RWPE2 (cell line): ENCODE measurements at regions not wholly inside any gene's neighbourhood (a gene's known extent, or its start where the extent isn't known, plus 50 kb on each side); places are given as distances from the start of the nearest gene placed in this dataset.

Experiments
- ATAC-seq: fragments of 200-7000 bp; cut with Tn5 transposase; 3 replicates; pipeline ENCODE4 v1.9.1; 2021; ENCODE audit warnings: low read depth
- DNase-seq: peaks from one replicate; pipeline ENCODE4 v3.0.0-alpha.2; 2020; ENCODE audit warnings: low spot score
- H3K27ac ChIP-seq: fragments of 450-650 bp; 2 replicates; pipeline ENCODE4 v1.5.1; 2017; ENCODE audit warnings: mild to moderate bottlenecking; ENCODE audit not compliant: poor library complexity, severe bottlenecking
- H3K27me3 ChIP-seq: fragments of 250-450 bp; sonication (Bioruptor Pico); 2 replicates; pipeline ENCODE4 v1.5.1; 2021; ENCODE audit warnings: mild to moderate bottlenecking, moderate library complexity; ENCODE audit not compliant: insufficient read depth, poor library complexity, severe bottlenecking
- H3K36me3 ChIP-seq: fragments of 250-450 bp; sonication (Bioruptor Pico); 2 replicates; pipeline ENCODE4 v1.5.1; 2020; ENCODE audit warnings: low read depth, mild to moderate bottlenecking, moderate library complexity
- H3K4me1 ChIP-seq: fragments of 250-450 bp; sonication (Bioruptor Pico); 2 replicates; pipeline ENCODE4 v1.5.1; 2021; ENCODE audit warnings: mild to moderate bottlenecking, moderate library complexity; ENCODE audit not compliant: insufficient read depth, poor library complexity, severe bottlenecking
- H3K4me3 ChIP-seq: fragments of 250-450 bp; sonication (Bioruptor Pico); 2 replicates; pipeline ENCODE4 v1.5.1; 2021; ENCODE audit warnings: mild to moderate bottlenecking, moderate library complexity; ENCODE audit not compliant: severe bottlenecking
- H3K9me3 ChIP-seq: fragments of 250-450 bp; sonication (Bioruptor Pico); 2 replicates; pipeline ENCODE4 v1.5.1; 2021; ENCODE audit warnings: mild to moderate bottlenecking, moderate library complexity; ENCODE audit not compliant: severe bottlenecking
- TF ChIP-seq, protein P1 (sequence below): fragments of 450-650 bp; IDR thresholded peaks from one replicate; pipeline ENCODE4 v1.5.1; 2017; ENCODE audit warnings: mild to moderate bottlenecking, moderate library complexity; ENCODE audit not compliant: poor library complexity, severe bottlenecking

DNA sequence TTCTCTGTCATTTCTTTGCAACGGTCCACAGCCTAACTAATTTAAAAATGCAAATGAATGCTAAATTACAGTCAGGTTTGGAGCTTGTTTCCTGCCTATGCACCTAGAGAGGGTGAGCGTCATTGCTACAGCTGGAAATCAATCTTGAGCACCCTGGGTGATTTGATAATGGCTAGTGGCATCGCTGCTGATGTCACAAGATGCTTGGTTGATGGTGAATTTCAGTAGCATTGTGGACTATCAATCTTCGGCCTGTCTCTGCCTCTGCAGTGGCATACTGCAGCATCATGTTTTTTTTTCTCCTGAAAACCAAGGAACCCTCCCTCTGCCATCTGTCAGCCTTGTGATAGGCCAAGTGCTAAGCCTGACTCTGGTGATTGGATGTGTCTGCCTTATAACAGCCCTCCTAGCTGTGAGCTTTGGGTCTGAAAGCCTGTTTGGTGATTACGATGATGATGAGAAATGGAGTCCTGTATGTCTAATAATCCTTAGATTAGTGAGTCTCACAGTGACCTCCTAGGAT, 75.3 kb downstream of the NMUR2 start:
- Histone ChIP-seq H3K27ac (no peak overlapping the region), H3K27me3 (peaks cover 7% of the 10 kb centered on the region), H3K9me3 (no peaks in the 10 kb centered on the region), H3K4me1 (no peaks in the 10 kb centered on the region), H3K36me3 (no peaks in the 10 kb centered on the region), H3K4me3 (no peak overlapping the region)
- DNase-seq (no peak), ATAC-seq (no peak)
- TF ChIP-seq, protein P1, sequence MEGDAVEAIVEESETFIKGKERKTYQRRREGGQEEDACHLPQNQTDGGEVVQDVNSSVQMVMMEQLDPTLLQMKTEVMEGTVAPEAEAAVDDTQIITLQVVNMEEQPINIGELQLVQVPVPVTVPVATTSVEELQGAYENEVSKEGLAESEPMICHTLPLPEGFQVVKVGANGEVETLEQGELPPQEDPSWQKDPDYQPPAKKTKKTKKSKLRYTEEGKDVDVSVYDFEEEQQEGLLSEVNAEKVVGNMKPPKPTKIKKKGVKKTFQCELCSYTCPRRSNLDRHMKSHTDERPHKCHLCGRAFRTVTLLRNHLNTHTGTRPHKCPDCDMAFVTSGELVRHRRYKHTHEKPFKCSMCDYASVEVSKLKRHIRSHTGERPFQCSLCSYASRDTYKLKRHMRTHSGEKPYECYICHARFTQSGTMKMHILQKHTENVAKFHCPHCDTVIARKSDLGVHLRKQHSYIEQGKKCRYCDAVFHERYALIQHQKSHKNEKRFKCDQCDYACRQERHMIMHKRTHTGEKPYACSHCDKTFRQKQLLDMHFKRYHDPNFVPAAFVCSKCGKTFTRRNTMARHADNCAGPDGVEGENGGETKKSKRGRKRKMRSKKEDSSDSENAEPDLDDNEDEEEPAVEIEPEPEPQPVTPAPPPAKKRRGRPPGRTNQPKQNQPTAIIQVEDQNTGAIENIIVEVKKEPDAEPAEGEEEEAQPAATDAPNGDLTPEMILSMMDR = no peak

DNA sequence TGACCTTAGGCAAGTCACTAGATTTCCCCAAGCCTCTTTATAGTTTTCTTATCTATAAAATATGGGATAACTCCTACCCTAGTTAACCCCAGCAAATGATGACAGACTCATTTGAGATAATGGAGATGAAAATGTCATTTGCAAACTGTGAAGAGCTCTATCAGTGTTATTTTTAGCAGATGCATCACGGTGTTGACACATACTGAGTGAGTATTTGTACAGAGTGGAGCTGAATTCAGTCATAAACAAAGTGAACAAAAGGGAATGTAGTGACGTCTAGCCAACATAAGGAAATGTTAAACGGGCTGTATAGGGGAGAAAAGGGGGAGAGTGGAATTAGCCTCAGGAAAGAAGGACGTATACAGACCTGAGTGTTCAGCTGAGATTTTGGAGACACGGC, 75.9 kb downstream of the NMUR2 start:
- H3K36me3 ChIP-seq = no peaks in the 10 kb centered on the region
- ATAC-seq (no peak), DNase-seq (no peak)
- no peaks in the 10 kb centered on the region for H3K4me1 ChIP-seq
- no peaks in the 10 kb centered on the region for H3K9me3 ChIP-seq
- H3K27me3 ChIP-seq = peaks cover 7% of the 10 kb centered on the region
- H3K27ac ChIP-seq = no peak overlapping the region
- no peak overlapping the region for H3K4me3 ChIP-seq
- TF ChIP-seq, protein P1 = no peak

DNA sequence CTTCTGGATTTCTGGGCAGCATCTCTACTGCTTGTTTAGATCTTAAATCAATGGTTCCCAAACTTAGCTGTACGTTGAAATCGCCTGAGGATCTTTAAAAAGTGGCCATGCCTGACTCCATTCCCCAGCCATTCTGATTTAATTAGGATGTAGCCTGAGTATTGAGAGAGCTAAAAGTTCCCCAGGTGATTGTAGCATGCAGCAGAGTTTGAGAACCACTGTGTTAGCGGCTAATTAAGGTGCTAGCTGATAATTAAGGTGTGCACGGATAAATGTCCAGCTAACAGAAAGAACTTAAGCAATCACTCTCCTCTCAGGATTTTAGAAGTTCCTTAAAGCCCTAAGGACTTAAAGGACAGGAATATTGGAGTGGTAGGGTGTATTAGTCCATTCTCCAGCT, 89.1 kb downstream of the NMUR2 start:
- ATAC-seq (no peak), DNase-seq (no peak)
- TF ChIP-seq, protein P1 = no peak
- no peaks in the 10 kb centered on the region for H3K9me3 ChIP-seq
- H3K4me3 ChIP-seq = no peak overlapping the region
- peaks cover 9% of the 10 kb centered on the region for H3K27me3 ChIP-seq
- no peaks in the 10 kb centered on the region for H3K36me3 ChIP-seq
- H3K4me1 ChIP-seq = no peaks in the 10 kb centered on the region
- no peak overlapping the region for H3K27ac ChIP-seq

- H3K27me3 ChIP-seq = peaks cover 9% of the 10 kb centered on the region
- no peak overlapping the region for H3K4me3 ChIP-seq
- ATAC-seq (no peak), DNase-seq (no peak)
- no peaks in the 10 kb centered on the region for H3K36me3 ChIP-seq
- no peaks in the 10 kb centered on the region for H3K4me1 ChIP-seq
- no peaks in the 10 kb centered on the region for H3K9me3 ChIP-seq
- no peak overlapping the region for H3K27ac ChIP-seq
- TF ChIP-seq, protein P1 = no peak
Observed at GRCh38 chr5:152314196-152314829, 90.8 kb downstream of the NMUR2 start.

DNA sequence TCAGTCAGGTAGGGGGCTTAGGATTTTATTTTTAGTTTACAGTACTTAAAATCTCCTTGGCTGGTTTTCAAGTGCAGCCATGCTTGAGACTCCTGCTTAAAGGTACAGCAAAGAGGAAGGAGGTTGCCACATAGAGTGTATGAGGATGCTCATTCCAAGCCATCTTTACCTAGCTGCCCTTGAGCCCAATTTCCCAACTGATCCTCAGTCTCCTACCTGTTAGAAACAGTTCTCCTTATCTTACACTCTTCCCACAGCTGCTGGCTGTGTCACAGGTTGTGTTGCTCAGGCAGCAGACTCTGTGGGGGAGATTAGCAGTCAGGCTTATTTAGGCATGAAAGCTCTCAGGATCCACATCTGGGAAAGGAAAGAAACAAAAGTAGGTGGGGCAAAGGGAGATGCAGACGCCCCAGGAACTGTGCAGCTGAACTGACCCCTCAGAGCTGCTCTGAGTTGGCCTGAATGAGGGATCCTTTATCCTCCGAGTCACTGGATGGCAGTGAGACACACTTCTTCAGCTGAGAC, 95.1 kb downstream of the NMUR2 start:
- H3K27me3 ChIP-seq = peaks cover 9% of the 10 kb centered on the region
- no peak for ATAC-seq
- no peaks in the 10 kb centered on the region for H3K36me3 ChIP-seq
- no peak for DNase-seq
- no peaks in the 10 kb centered on the region for H3K4me1 ChIP-seq
- no peak overlapping the region for H3K4me3 ChIP-seq
- no peak overlapping the region for H3K27ac ChIP-seq
- H3K9me3 ChIP-seq = no peaks in the 10 kb centered on the region
- TF ChIP-seq, protein P1 = no peak
